Glutamatergic neuron (in vitro differentiated cells): ENCODE measurements at regions not wholly inside any gene's neighbourhood (a gene's known extent, or its start where the extent isn't known, plus 50 kb on each side); places are given as distances from the start of the nearest gene placed in this dataset.

Source experiments
- DNase-seq: peaks from one replicate; pipeline ENCODE4 v3.0.0; 2022
- H3K27ac Mint-ChIP-seq: one replicate; pipeline ENCODE4 v1.8.0; 2020; ENCODE audit warnings: mild to moderate bottlenecking, mixed read lengths, inconsistent platforms; ENCODE audit not compliant: unreplicated experiment
- H3K27me3 Mint-ChIP-seq: one replicate; pipeline ENCODE4 v1.8.0; 2020; ENCODE audit warnings: mild to moderate bottlenecking, moderate library complexity, mixed read lengths, inconsistent platforms; ENCODE audit not compliant: unreplicated experiment
- H3K36me3 Mint-ChIP-seq: one replicate; pipeline ENCODE4 v1.8.0; 2020; ENCODE audit warnings: mild to moderate bottlenecking, mixed read lengths, inconsistent platforms; ENCODE audit not compliant: unreplicated experiment
- H3K4me1 Mint-ChIP-seq: one replicate; pipeline ENCODE4 v1.8.0; 2020; ENCODE audit warnings: mild to moderate bottlenecking, low read depth, mixed read lengths, inconsistent platforms; ENCODE audit not compliant: unreplicated experiment
- H3K4me3 Mint-ChIP-seq: one replicate; pipeline ENCODE4 v1.8.0; 2020; ENCODE audit warnings: mild to moderate bottlenecking, mixed read lengths, inconsistent platforms; ENCODE audit not compliant: unreplicated experiment
- H3K9me3 Mint-ChIP-seq: one replicate; pipeline ENCODE4 v1.8.0; 2020; ENCODE audit warnings: mild to moderate bottlenecking, moderate library complexity, mixed read lengths, inconsistent platforms; ENCODE audit not compliant: unreplicated experiment
- CTCF ChIP-seq: fragments of 200-600 bp; sonication (generic); IDR thresholded peaks from one replicate; pipeline ENCODE4 v1.5.0; 2021; ENCODE audit not compliant: partially characterized antibody, unreplicated experiment

- Mint-ChIP-seq H3K4me1 (peaks cover 2% of the 10 kb centered on the region), H3K4me3 (no peak overlapping the region), H3K27ac (no peak overlapping the region), H3K9me3 (no peaks in the 10 kb centered on the region), H3K36me3 (no peaks in the 10 kb centered on the region), H3K27me3 (no peaks in the 10 kb centered on the region)
- no peak for TF ChIP-seq CTCF
- DNase-seq, result no peak
These were observed 406.3 kb downstream of the CADM1 start for GRCh38 chr11:115097796-115098408.

GRCh38 chr11:115100706-115101105 lies 403.5 kb downstream of the CADM1 start:
- H3K4me3 Mint-ChIP-seq, result no peak overlapping the region
- H3K9me3 Mint-ChIP-seq, result no peaks in the 10 kb centered on the region
- H3K4me1 Mint-ChIP-seq, result no peaks in the 10 kb centered on the region
- no peak for DNase-seq
- TF ChIP-seq CTCF, result no peak
- H3K27ac Mint-ChIP-seq, result no peak overlapping the region
- no peaks in the 10 kb centered on the region for H3K27me3 Mint-ChIP-seq
- H3K36me3 Mint-ChIP-seq, result no peaks in the 10 kb centered on the region

- TF ChIP-seq CTCF, result no peak
- Mint-ChIP-seq H3K27me3 (no peaks in the 10 kb centered on the region), H3K4me1 (peaks cover 3% of the 10 kb centered on the region), H3K4me3 (no peak overlapping the region), H3K36me3 (no peaks in the 10 kb centered on the region), H3K9me3 (no peaks in the 10 kb centered on the region), H3K27ac (no peak overlapping the region)
- DNase-seq, result no peak
These were observed 400.3 kb downstream of the CADM1 start for GRCh38 chr11:115103921-115104320.

- no peak for DNase-seq
- Mint-ChIP-seq H3K36me3 (no peaks in the 10 kb centered on the region), H3K9me3 (no peaks in the 10 kb centered on the region), H3K27me3 (no peaks in the 10 kb centered on the region), H3K27ac (no peak overlapping the region), H3K4me3 (no peak overlapping the region), H3K4me1 (peaks cover 3% of the 10 kb centered on the region)
- no peak for TF ChIP-seq CTCF
These were observed 399.3 kb downstream of the CADM1 start for GRCh38 chr11:115104851-115105453.

- peaks cover 30% of the 10 kb centered on the region for H3K4me1 Mint-ChIP-seq
- no peak for DNase-seq
- no peaks in the 10 kb centered on the region for H3K36me3 Mint-ChIP-seq
- no peak for TF ChIP-seq CTCF
- no peak overlapping the region for H3K4me3 Mint-ChIP-seq
- H3K27ac Mint-ChIP-seq, result no peak overlapping the region
- H3K27me3 Mint-ChIP-seq, result no peaks in the 10 kb centered on the region
- H3K9me3 Mint-ChIP-seq, result peaks cover 3% of the 10 kb centered on the region
These were observed 393.1 kb downstream of the CADM1 start for GRCh38 chr11:115111066-115111465.
